ENCODE measurements at regions not wholly inside any gene's neighbourhood (a gene's known extent, or its start where the extent isn't known, plus 50 kb on each side); places are given as distances from the start of the nearest gene placed in this dataset.

DNA sequence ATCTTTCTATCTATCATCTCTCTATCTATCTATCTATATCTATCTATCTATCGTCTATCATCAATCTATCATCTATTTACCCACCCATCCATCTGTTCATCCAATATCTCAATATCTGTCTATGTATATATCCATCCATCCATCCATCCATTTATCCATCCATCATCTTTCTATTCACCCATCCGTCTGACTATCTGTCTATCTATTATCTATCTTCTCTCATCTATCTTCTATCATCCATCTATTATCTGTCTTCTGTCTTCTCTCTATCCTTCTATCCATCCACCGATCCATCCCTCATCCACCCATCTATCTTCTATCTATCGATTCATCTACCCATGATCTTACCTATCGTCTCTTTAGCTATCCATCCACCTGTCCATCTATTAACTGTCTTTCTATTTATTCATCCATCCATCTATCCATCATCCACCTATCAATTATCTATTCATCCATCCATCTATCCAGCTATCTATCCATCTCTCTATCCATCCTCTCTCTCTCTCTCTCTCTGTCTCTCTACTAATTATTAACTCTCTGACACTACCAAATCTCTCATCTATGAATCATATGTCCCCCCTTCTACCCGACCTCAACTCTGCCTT, 89.1 kb downstream of the DHCR7 start:
- TF ChIP-seq SMC3 (conservative IDR thresholded peaks at IDR 0.05; ENCODE audit: poor library complexity) (no peak), CTCF (IDR thresholded peaks at IDR 0.05; ENCODE audit: poor library complexity, severe bottlenecking) (no peak)
